ENCODE measurements at regions not wholly inside any gene's neighbourhood (a gene's known extent, or its start where the extent isn't known, plus 50 kb on each side); places are given as distances from the start of the nearest gene placed in this dataset.

DNA sequence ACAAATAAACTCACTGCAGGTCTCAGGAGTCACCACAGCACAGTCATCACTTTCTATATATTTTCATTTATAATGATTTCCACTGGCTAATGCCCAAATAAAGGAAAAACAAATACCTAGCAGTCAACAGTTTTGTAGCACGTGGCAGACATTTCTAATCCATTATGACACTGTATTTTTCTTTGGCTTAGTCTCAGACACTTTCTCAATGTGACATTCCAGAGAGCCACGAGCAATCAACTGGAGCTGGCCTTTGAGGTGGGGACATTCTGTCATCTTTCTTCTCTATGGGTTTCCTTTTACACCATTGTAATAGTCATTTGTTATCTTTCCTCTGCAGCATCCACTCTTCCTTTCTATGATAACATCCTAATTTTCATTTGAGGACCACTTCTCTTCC is 119.7 kb downstream of the WNT5A start:
- no peaks in the 10 kb centered on the region for H3K27me3 Mint-ChIP-seq
- DNase-seq = no peak
- H3K36me3 Mint-ChIP-seq = no peaks in the 10 kb centered on the region
- H3K27ac Mint-ChIP-seq = no peak overlapping the region
- CTCF ChIA-PET = no interaction called here
- no peaks in the 10 kb centered on the region for H3K4me1 Mint-ChIP-seq
- peaks cover 1% of the 10 kb centered on the region for H3K9me3 Mint-ChIP-seq
- H3K4me3 Mint-ChIP-seq = no peak overlapping the region

DNA sequence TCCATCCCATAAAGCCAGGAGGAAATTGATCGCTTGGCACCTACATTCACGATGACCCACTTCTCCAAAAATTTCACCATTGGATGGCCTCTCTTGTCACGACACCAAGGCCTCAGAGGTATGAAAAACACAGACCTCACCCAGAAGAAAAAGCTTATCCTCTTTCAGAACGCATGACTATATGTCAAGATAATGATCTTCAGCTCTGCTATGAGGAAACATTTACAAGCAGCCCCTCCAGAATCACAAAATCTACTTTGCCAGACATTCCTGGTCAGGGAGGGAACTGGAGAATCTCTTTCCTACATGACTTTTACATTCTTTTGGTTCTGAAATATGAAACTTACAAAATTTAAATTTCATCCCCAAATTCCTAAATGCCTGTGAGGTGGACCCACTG is 122.7 kb downstream of the WNT5A start:
- CTCF ChIA-PET = interaction anchor here (0.7 kb wide), 1 partner anchor 96 kb away, joined by 3 read pairs; no protein-coding TSS in a partner anchor
- no peaks in the 10 kb centered on the region for H3K4me1 Mint-ChIP-seq
- H3K9me3 Mint-ChIP-seq = peaks cover 5% of the 10 kb centered on the region
- H3K4me3 Mint-ChIP-seq = no peak overlapping the region
- H3K27me3 Mint-ChIP-seq = no peaks in the 10 kb centered on the region
- DNase-seq = no peak
- H3K27ac Mint-ChIP-seq = no peak overlapping the region
- no peaks in the 10 kb centered on the region for H3K36me3 Mint-ChIP-seq

DNA sequence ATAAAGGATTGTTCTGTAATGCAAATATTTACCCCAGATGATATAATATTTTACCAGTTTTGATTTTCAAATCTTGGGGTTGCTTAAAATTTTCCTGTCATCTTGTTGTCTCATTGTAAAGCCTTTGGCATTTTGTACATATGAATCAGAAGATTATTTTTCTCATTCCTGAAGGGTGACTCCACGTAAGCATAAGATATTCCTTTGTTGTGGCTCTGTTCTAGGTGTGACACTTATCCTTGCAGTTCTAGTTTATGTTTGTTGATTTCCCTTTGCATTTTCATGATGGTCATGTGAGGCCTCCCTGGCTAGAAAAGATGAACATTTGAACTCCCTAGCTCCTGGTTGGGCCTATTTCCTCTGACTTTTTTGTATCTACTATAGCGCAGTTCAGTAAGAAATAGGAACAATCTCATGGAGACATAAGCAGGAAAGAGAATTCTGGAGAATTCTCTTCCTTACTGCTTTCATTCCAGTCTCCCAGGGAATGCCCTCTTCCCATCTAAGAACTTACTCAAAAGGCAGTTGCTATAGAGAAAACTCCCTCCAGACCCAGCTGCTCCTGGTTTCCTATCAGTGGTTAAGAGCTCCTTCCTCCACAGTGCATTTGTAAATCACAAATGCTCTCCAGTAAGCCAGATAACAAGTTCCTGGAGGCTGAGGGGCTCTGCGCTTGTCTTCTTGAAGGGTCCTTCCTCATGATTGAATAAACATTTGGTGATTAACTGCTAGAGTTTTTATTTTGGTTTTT is 124.7 kb downstream of the WNT5A start:
- CTCF ChIA-PET = no interaction called here
- no peak for DNase-seq
- H3K9me3 Mint-ChIP-seq = peaks cover 6% of the 10 kb centered on the region
- no peak overlapping the region for H3K4me3 Mint-ChIP-seq
- H3K27ac Mint-ChIP-seq = no peak overlapping the region
- no peaks in the 10 kb centered on the region for H3K4me1 Mint-ChIP-seq
- no peaks in the 10 kb centered on the region for H3K36me3 Mint-ChIP-seq
- no peaks in the 10 kb centered on the region for H3K27me3 Mint-ChIP-seq

DNA sequence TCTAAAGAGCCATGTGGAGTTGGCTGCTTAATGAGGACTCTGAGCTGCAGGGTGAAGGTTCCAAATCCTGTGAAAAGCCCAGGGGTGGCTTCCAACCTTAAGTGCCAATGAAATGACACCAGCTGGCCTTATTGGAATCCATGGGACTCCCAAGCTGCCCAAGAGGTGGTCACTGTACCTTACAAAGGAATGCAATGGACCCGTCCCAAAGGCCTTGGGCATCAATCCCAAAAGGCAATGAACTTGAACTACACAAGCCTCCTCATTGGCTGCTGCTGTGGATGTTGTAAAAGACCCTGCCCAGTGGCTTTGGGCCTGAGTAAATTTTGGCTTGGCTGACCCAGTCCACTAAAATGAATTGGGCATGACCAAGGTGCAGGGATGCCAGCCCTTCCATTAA is 129.3 kb downstream of the WNT5A start:
- no peaks in the 10 kb centered on the region for H3K27me3 Mint-ChIP-seq
- no peak overlapping the region for H3K4me3 Mint-ChIP-seq
- DNase-seq = no peak
- H3K9me3 Mint-ChIP-seq = peaks cover 8% of the 10 kb centered on the region
- H3K36me3 Mint-ChIP-seq = no peaks in the 10 kb centered on the region
- no peak overlapping the region for H3K27ac Mint-ChIP-seq
- CTCF ChIA-PET = no interaction called here
- H3K4me1 Mint-ChIP-seq = no peaks in the 10 kb centered on the region

DNA sequence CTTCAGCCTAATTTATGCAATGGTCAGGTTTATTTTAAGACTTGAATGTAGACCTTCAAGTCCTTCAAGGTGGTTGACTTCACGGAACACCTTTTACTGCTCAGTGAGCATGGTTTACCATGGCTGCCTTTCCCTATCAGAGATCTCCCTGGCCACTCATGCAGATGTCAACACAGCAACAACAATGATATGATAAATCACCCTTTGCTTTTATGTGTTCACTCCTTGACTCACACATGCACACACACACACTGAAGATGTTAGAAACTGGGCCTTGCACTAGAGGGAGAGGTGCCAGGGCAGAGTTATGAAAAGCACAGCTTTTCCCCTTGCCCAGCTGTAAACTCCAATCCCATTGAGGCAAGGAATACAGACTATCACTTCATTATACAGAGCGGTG is 134.4 kb downstream of the WNT5A start:
- peaks cover 2% of the 10 kb centered on the region for H3K9me3 Mint-ChIP-seq
- no peaks in the 10 kb centered on the region for H3K4me1 Mint-ChIP-seq
- no peaks in the 10 kb centered on the region for H3K36me3 Mint-ChIP-seq
- no peak for DNase-seq
- H3K27me3 Mint-ChIP-seq = no peaks in the 10 kb centered on the region
- no peak overlapping the region for H3K4me3 Mint-ChIP-seq
- CTCF ChIA-PET = no interaction called here
- no peak overlapping the region for H3K27ac Mint-ChIP-seq

DNA sequence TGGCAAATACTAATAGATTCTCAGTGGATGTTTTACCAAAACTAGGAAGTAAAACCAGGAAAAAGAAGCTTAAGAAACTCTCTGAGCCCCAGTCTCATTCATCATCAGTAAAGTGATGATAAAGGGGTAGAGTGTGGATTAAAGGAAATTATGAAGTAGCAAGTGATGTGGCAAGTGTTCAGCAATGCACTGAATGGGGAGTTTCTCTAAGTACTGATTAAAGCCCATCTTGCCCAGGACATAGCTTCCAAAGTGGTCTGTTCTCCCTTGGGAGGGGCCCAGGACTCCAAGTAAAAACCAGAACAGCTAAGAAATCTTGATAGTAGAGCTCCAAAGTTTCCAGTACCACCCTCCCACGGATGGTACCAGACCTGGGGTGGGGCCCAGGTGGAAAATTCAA is 137.3 kb downstream of the WNT5A start:
- no peaks in the 10 kb centered on the region for H3K27me3 Mint-ChIP-seq
- H3K27ac Mint-ChIP-seq = no peak overlapping the region
- DNase-seq = no peak
- H3K4me3 Mint-ChIP-seq = no peak overlapping the region
- peaks cover 1% of the 10 kb centered on the region for H3K9me3 Mint-ChIP-seq
- H3K36me3 Mint-ChIP-seq = no peaks in the 10 kb centered on the region
- CTCF ChIA-PET = no interaction called here
- H3K4me1 Mint-ChIP-seq = no peaks in the 10 kb centered on the region

DNA sequence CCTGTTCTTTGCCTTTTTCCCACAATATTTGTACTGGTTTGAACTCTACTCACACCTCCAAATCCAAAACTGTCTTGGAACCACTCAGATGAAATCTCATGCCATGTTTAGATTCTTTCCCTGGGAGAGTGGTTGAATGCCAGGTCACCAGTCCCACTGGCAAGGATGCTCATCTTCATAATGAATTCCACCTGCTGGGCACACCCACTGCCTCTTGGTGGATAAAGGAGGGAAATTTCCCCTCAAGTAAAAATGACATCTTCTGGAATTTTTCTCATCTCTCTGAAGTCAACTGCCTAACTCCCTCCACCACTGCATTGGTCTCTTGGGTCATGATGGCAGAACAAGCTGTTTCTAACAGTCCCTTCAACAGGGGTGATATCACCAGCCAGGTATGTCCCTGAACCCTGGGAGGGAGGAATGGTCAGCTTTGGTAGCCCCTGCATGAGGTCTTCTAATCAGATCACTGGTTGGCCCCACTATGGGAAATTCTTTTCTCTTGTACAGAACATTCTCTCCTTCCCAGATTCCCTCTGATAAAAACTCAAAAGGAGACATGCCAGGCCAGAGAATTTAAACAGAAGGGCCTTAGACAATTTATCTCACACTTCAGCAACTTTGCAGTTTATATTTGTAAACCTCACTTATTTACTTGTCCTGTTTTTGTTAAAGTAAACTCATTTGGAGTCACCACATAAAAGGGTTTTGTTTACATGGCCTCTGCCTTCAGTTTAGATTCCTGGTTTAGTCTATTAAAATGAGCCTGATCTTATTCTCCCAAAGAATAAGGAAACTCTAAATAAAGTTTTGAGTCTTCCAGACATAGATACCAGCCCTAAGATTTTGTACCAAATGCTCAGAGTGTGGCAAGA is 143.4 kb downstream of the WNT5A start:
- Mint-ChIP-seq H3K27me3 (no peaks in the 10 kb centered on the region), H3K4me1 (no peaks in the 10 kb centered on the region), H3K9me3 (no peaks in the 10 kb centered on the region), H3K4me3 (no peak overlapping the region), H3K36me3 (no peaks in the 10 kb centered on the region), H3K27ac (no peak overlapping the region)
- DNase-seq = no peak
- CTCF ChIA-PET = no interaction called here

DNA sequence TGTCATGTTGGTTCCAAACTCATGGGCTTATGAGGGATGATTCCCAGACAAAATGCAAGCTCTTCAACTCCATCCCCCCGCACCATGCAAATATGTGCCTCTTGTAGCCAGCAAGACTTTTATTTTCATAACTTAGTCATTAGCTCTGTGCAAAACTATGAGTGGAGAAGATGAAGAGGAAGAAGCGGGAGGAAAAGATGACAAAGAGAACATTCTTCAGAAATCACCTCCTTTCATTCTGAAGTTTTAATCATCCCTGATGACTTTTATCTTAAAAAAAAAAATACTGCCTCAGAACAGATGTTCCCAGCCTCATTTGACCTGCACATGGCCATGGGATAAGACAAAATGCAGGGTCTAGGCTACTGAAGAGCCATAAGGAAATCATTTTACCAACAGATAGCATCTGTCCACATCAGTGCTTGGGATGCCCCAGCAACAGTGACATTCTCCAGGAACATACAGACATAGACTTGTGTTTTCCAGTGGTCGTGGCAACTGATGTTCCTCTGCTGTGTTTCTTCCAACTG is 145.5 kb downstream of the WNT5A start:
- H3K9me3 Mint-ChIP-seq = no peaks in the 10 kb centered on the region
- CTCF ChIA-PET = no interaction called here
- H3K4me3 Mint-ChIP-seq = no peak overlapping the region
- H3K27ac Mint-ChIP-seq = no peak overlapping the region
- DNase-seq = no peak
- no peaks in the 10 kb centered on the region for H3K27me3 Mint-ChIP-seq
- no peaks in the 10 kb centered on the region for H3K4me1 Mint-ChIP-seq
- H3K36me3 Mint-ChIP-seq = no peaks in the 10 kb centered on the region

DNA sequence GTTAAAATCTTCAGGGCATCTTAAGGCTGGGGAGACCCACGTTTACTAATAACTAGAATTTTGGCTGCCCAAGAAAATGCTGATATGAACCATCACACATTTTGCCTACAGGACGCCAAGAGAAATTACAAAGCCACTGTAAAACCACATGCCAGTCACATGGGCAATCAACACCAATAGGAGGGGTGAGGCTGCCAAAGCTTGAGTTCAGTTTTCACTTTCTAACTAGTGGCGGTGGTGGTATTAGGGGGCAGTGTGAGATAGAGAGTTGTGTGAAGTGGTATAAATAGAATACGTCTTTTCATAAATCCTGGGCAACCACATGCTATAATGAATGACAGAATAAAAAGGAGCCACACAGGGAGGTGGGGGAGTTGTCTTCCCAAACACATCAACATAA is 147.3 kb downstream of the WNT5A start:
- Mint-ChIP-seq H3K4me3 (no peak overlapping the region), H3K36me3 (no peaks in the 10 kb centered on the region), H3K27me3 (no peaks in the 10 kb centered on the region), H3K9me3 (no peaks in the 10 kb centered on the region), H3K4me1 (no peaks in the 10 kb centered on the region), H3K27ac (no peak overlapping the region)
- DNase-seq = no peak
- CTCF ChIA-PET = no interaction called here

DNA sequence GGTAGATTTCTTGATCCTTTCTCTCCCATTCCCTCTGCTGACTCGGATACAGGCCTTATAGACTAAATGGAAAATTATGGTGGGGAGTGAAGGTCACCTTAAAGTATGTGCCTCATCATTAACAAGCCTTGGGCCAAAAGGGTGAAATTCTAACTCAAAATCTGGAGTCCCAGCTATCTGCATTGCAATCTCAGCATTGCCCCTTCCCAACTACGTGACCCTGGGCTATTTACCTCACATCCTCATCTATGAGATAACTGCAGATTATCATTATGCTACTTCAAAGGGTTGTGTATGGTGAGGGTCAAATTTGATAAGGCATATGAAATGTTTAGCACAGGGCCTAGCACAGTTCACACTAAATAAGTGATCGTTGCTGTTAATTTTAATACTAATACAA is 147.7 kb downstream of the WNT5A start:
- Mint-ChIP-seq H3K36me3 (no peaks in the 10 kb centered on the region), H3K27ac (no peak overlapping the region), H3K9me3 (no peaks in the 10 kb centered on the region), H3K27me3 (no peaks in the 10 kb centered on the region), H3K4me3 (no peak overlapping the region), H3K4me1 (no peaks in the 10 kb centered on the region)
- DNase-seq = no peak
- CTCF ChIA-PET = no interaction called here

DNA sequence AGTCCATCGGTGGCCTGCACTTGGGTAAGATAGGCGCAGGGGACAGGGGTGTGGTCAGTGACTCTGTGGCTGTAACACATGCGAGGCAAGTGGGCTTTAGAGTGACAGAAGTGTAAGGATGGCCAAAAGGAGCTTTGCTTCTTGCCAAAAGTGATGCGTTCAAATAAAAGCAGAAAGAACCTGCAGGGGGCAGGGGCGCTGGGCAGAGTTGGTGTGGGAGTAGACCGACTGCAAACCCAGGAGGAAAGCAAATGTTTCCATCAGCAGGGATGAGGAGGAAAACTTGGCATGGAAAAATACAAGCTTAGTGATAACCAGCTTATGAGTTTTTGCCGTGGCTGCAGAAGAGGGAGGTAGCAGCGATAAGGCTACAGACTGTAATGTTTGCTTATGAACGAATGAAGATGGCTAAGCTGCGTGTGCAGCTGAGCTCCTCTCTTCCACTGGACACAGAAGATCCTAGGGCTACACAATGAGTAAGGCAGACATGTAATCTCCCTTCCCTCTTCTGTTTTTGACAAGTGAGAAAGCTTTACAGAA is 149.4 kb downstream of the WNT5A start:
- H3K27ac Mint-ChIP-seq = no peak overlapping the region
- no peak for DNase-seq
- H3K9me3 Mint-ChIP-seq = no peaks in the 10 kb centered on the region
- CTCF ChIA-PET = no interaction called here
- no peaks in the 10 kb centered on the region for H3K27me3 Mint-ChIP-seq
- H3K36me3 Mint-ChIP-seq = no peaks in the 10 kb centered on the region
- H3K4me3 Mint-ChIP-seq = no peak overlapping the region
- no peaks in the 10 kb centered on the region for H3K4me1 Mint-ChIP-seq

DNA sequence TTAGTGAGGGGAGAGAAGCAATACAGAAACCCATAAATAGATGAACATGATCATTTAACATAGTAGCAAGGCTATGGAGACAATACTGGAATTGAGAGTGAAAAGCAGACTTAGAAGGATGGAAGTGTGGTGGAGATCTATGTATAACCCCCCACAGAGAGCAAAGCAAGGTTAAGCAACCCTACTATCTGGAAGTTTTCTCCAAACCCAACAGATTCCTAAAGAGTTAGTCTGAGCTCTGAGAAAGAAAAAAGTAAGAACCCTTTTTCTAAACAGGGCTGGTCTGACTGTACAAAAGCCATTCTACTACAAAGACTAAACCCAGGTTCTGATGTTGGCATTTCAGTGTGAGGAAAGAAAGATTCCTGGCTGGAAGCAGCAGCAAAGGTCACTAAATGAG is 153.2 kb downstream of the WNT5A start:
- H3K4me1 Mint-ChIP-seq = no peaks in the 10 kb centered on the region
- H3K4me3 Mint-ChIP-seq = no peak overlapping the region
- H3K27ac Mint-ChIP-seq = no peak overlapping the region
- CTCF ChIA-PET = interaction anchor here (0.6 kb wide), 1 partner anchor 87 kb away, joined by 3 read pairs; no protein-coding TSS in a partner anchor
- DNase-seq = no peak
- H3K27me3 Mint-ChIP-seq = no peaks in the 10 kb centered on the region
- no peaks in the 10 kb centered on the region for H3K9me3 Mint-ChIP-seq
- H3K36me3 Mint-ChIP-seq = no peaks in the 10 kb centered on the region

DNA sequence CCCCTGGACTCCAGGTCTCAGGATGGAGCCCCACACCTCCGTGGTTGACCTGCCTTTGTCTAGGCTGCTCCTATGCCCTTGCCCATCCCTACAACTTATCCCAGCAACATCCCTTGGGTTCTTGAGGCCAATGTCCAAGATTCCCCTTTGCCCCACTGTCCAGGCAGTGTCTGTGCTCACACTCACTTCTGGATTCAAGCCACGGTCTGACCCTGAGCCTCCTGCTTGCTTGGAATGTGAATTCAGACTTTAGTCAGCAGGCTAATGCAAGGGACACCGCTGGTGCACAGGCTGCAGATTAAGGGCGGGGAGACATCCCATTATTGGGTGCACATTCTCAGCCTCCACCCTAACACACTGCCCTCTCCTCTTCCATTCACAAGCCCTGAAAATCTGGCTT is 154.1 kb downstream of the WNT5A start:
- CTCF ChIA-PET = interaction anchor here (0.6 kb wide), 1 partner anchor 86 kb away, joined by 3 read pairs; no protein-coding TSS in a partner anchor
- no peak overlapping the region for H3K27ac Mint-ChIP-seq
- H3K4me1 Mint-ChIP-seq = no peaks in the 10 kb centered on the region
- no peak overlapping the region for H3K4me3 Mint-ChIP-seq
- DNase-seq = no peak
- H3K9me3 Mint-ChIP-seq = no peaks in the 10 kb centered on the region
- no peaks in the 10 kb centered on the region for H3K36me3 Mint-ChIP-seq
- H3K27me3 Mint-ChIP-seq = no peaks in the 10 kb centered on the region

DNA sequence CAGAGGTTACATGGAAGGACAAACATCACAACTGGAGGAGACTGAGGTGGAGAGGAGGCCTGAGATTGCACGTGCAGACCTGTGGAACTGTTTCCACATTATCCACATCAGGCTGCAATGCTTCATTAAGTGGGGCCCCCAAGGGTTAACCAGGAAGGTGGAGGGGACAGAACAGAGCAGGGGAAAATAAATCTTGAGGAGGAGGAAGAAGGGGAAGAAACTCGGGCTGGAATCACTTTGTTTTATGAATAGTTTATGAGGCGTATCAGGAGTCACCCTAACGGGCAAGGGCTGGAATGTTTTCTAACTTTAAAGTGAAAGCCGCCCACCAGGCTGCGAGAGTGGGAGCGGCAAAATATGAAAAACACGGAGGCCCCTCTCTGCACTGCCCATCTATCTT is 154.9 kb downstream of the WNT5A start:
- no peak overlapping the region for H3K4me3 Mint-ChIP-seq
- no peaks in the 10 kb centered on the region for H3K9me3 Mint-ChIP-seq
- H3K4me1 Mint-ChIP-seq = no peaks in the 10 kb centered on the region
- no peaks in the 10 kb centered on the region for H3K36me3 Mint-ChIP-seq
- H3K27ac Mint-ChIP-seq = no peak overlapping the region
- CTCF ChIA-PET = no interaction called here
- DNase-seq = no peak
- H3K27me3 Mint-ChIP-seq = no peaks in the 10 kb centered on the region

DNA sequence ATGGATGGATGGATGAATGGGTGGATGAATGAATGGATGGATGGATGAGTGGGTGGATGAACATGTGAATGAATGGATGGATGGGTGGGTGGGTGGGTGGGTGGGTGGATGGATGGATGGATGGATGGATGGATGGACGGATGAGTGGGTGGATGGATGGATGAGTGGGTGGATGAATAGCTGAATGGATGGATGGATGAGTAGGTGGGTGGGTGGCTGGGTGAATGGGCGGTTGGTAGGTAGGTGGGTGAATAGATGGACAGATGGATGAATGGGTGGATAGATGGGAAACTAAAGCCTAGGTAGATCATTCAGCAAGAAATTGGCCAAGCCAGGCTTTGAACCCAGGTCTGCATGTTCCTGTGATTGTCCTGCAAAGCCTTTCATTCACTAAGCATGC is 155.6 kb downstream of the WNT5A start:
- no peak for DNase-seq
- H3K4me1 Mint-ChIP-seq = no peaks in the 10 kb centered on the region
- H3K36me3 Mint-ChIP-seq = no peaks in the 10 kb centered on the region

More for the DNA sequence above, 155.6 kb downstream of the WNT5A start:
- CTCF ChIA-PET = no interaction called here
- H3K27me3 Mint-ChIP-seq = no peaks in the 10 kb centered on the region
- H3K9me3 Mint-ChIP-seq = no peaks in the 10 kb centered on the region
- H3K4me3 Mint-ChIP-seq = no peak overlapping the region
- H3K27ac Mint-ChIP-seq = no peak overlapping the region
